ENCODE measurements at regions not wholly inside any gene's neighbourhood (a gene's known extent, or its start where the extent isn't known, plus 50 kb on each side); places are given as distances from the start of the nearest gene placed in this dataset.

DNA sequence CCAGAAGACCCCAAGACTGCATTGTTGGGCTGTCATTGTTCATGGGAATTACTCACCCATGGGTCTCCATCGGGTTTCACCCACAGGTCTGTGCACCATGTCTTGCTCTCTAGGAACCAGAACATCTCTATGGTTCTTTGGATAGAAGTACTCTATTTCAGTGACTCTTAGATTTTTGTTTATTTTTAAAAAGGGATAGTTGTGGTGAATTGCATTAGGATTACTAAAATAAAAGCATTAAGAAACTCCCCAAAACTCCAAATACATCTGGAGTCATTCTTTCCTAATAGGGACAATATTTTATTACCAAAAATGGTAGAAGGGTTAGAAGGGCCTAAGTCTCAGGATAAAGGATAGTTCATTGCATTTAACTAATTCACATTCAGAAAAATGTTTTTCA lies 166.9 kb upstream of the TNFAIP3 start:
- TF ChIP-seq POLR2AphosphoS5 (IDR thresholded peaks at IDR 0.05; ENCODE audit: low read depth, low read length) (no peak), POLR2A (IDR thresholded peaks at IDR 0.05; ENCODE audit: low read depth, low read length) (no peak), TAF1 (IDR thresholded peaks at IDR 0.05; ENCODE audit: borderline replicate concordance, low read depth, low read length) (no peak)
